C4-2B (cell line): ENCODE measurements at regions not wholly inside any gene's neighbourhood (a gene's known extent, or its start where the extent isn't known, plus 50 kb on each side); places are given as distances from the start of the nearest gene placed in this dataset.

Experiments
- H3K27ac ChIP-seq: fragments of 450-650 bp; 2 replicates; pipeline ENCODE4 v1.5.1; 2017
- CTCF ChIP-seq: fragments of 450-650 bp; conservative IDR thresholded peaks from 2 replicates; pipeline ENCODE4 v1.5.1; 2017; ENCODE audit warnings: mild to moderate bottlenecking
- ZFX ChIP-seq: fragments of 450-650 bp; IDR thresholded peaks from 2 replicates; pipeline ENCODE4 v1.6.1; 2017

GRCh38 chr11:38252620-38253019, 1654.6 kb upstream of the RAG2 start:
- no peak overlapping the region for H3K27ac ChIP-seq
- TF ChIP-seq CTCF = no peak
- TF ChIP-seq ZFX = no peak

- TF ChIP-seq ZFX = no peak
- no peak for TF ChIP-seq CTCF
- no peak overlapping the region for H3K27ac ChIP-seq
These were observed 1648.4 kb upstream of the RAG2 start for GRCh38 chr11:38246451-38246850.

- H3K27ac ChIP-seq = no peak overlapping the region
These were observed 1628.6 kb upstream of the RAG2 start for GRCh38 chr11:38226684-38227083.

GRCh38 chr11:38221295-38221694, 1623.3 kb upstream of the RAG2 start:
- TF ChIP-seq CTCF = no peak
- no peak overlapping the region for H3K27ac ChIP-seq

More at GRCh38 chr11:38226684-38227083, 1628.6 kb upstream of the RAG2 start:
- TF ChIP-seq CTCF = no peak
- no peak for TF ChIP-seq ZFX

- H3K27ac ChIP-seq = no peak overlapping the region
- TF ChIP-seq ZFX (no peak), CTCF (no peak)
These were observed 1621.6 kb upstream of the RAG2 start for GRCh38 chr11:38219636-38220035.

- no peak overlapping the region for H3K27ac ChIP-seq
- TF ChIP-seq CTCF (no peak), ZFX (no peak)
These were observed 1610.9 kb upstream of the RAG2 start for GRCh38 chr11:38208951-38209350.

- TF ChIP-seq CTCF (no peak), ZFX (no peak)
- H3K27ac ChIP-seq = no peak overlapping the region
These were observed 1608.6 kb upstream of the RAG2 start for GRCh38 chr11:38206663-38207062.
